ENCODE measurements at regions not wholly inside any gene's neighbourhood (a gene's known extent, or its start where the extent isn't known, plus 50 kb on each side); places are given as distances from the start of the nearest gene placed in this dataset.

- Mint-ChIP-seq H3K4me1 (peaks cover 12 to 15% of the 10 kb centered on the region in 2 experiments), H3K27me3 (ENCODE audit: low read depth) (no peaks in the 10 kb centered on the region), H3K27ac (no peak overlapping the region), H3K4me3 (no peak overlapping the region), H3K36me3 (ENCODE audit: insufficient read depth in 1 of 3, low read depth in 3 of 3) (peaks cover 15 to 24% (median 19%) of the 10 kb centered on the region in 3 experiments), H3K9me3 (peaks cover 15 to 17% of the 10 kb centered on the region in 2 experiments; a peak in 4 of 5 replicates)
- H2BK120ac ChIP-seq (ENCODE audit: low read depth, low read length, poor library complexity, severe bottlenecking): no peak overlapping the region
- DNase-seq: no peak
- H2BK12ac ChIP-seq (ENCODE audit: insufficient read length, low read depth, low read length): no peak overlapping the region
- no peak overlapping the region for H2BK20ac ChIP-seq (ENCODE audit: low read depth, low read length, poor library complexity, severe bottlenecking)
- no peak overlapping the region for H4K8ac ChIP-seq (replicated peaks; ENCODE audit: insufficient read length, low read depth, low read length)
- H3T11ph ChIP-seq (ENCODE audit: low read length): no peak overlapping the region
- H4K5ac ChIP-seq (ENCODE audit: insufficient read length, low read depth, low read length): no peak overlapping the region
- TF ChIP-seq, protein P1, sequence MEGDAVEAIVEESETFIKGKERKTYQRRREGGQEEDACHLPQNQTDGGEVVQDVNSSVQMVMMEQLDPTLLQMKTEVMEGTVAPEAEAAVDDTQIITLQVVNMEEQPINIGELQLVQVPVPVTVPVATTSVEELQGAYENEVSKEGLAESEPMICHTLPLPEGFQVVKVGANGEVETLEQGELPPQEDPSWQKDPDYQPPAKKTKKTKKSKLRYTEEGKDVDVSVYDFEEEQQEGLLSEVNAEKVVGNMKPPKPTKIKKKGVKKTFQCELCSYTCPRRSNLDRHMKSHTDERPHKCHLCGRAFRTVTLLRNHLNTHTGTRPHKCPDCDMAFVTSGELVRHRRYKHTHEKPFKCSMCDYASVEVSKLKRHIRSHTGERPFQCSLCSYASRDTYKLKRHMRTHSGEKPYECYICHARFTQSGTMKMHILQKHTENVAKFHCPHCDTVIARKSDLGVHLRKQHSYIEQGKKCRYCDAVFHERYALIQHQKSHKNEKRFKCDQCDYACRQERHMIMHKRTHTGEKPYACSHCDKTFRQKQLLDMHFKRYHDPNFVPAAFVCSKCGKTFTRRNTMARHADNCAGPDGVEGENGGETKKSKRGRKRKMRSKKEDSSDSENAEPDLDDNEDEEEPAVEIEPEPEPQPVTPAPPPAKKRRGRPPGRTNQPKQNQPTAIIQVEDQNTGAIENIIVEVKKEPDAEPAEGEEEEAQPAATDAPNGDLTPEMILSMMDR (conservative IDR thresholded peaks at IDR 0.05): no peak
- H3K18ac ChIP-seq (ENCODE audit: insufficient read length, low read depth, low read length): no peak overlapping the region
- H3K56ac ChIP-seq (ENCODE audit: insufficient read length, low read depth, low read length): no peak overlapping the region
- no peak overlapping the region for H2AK5ac ChIP-seq (ENCODE audit: insufficient read length, low read length)
- no peak overlapping the region for H3K23ac ChIP-seq (ENCODE audit: insufficient read length, low read depth, low read length)
- no peaks in the 10 kb centered on the region for H3K27me3 ChIP-seq (ENCODE audit: insufficient read depth, low read length)
- no peak overlapping the region for H2BK5ac ChIP-seq (ENCODE audit: insufficient read length, low read length)
- no peak overlapping the region for H3K27ac ChIP-seq (ENCODE audit: insufficient read length, low read depth, low read length)
- H4K91ac ChIP-seq (ENCODE audit: insufficient read length, low read depth, low read length): no peak overlapping the region
- H3K4me2 ChIP-seq (ENCODE audit: insufficient read depth, insufficient read length, low read length): no peak overlapping the region
- H3K4ac ChIP-seq (ENCODE audit: low read depth, low read length): no peak overlapping the region
- H3K9me3 ChIP-seq (ENCODE audit: control insufficient read depth, low read depth, low read length): peaks cover 4% of the 10 kb centered on the region
- H2AFZ ChIP-seq (ENCODE audit: low read length): no peak overlapping the region
- H3K23me2 ChIP-seq (ENCODE audit: insufficient read length, low read depth, low read length, poor library complexity, severe bottlenecking): no peaks in the 10 kb centered on the region
- H3K79me2 ChIP-seq (ENCODE audit: insufficient read depth, low read length): no peaks in the 10 kb centered on the region
- no CpG with 5 or more reads among the region's 3 CpGs for WGBS (ENCODE audit: extremely low coverage, insufficient read length, low lambda C conversion rate)
- H4K20me1 ChIP-seq (ENCODE audit: control insufficient read depth, insufficient read depth, insufficient read length): no peaks in the 10 kb centered on the region
- H3K79me1 ChIP-seq (ENCODE audit: insufficient read depth, low read depth, low read length, poor library complexity, severe bottlenecking): no peaks in the 10 kb centered on the region
- H3K4me1 ChIP-seq (ENCODE audit: insufficient read depth, low read length): peaks cover 3% of the 10 kb centered on the region
- H3K14ac ChIP-seq (ENCODE audit: insufficient read depth, low read length): no peak overlapping the region
- H3K9ac ChIP-seq (ENCODE audit: extremely low read depth, insufficient read length, low read length): no peak overlapping the region
- no peak overlapping the region for H2BK15ac ChIP-seq (ENCODE audit: low read depth, low read length)
These were observed 54.6 kb upstream of the SAMSN1 start for GRCh38 chr21:14600569-14601297.

All from H9 (cell line).